ENCODE measurements at regions not wholly inside any gene's neighbourhood (a gene's known extent, or its start where the extent isn't known, plus 50 kb on each side); places are given as distances from the start of the nearest gene placed in this dataset.

GRCh38 chr15:39078026-39078425, 502.9 kb upstream of the THBS1 start:
- TF ChIP-seq, protein P1, sequence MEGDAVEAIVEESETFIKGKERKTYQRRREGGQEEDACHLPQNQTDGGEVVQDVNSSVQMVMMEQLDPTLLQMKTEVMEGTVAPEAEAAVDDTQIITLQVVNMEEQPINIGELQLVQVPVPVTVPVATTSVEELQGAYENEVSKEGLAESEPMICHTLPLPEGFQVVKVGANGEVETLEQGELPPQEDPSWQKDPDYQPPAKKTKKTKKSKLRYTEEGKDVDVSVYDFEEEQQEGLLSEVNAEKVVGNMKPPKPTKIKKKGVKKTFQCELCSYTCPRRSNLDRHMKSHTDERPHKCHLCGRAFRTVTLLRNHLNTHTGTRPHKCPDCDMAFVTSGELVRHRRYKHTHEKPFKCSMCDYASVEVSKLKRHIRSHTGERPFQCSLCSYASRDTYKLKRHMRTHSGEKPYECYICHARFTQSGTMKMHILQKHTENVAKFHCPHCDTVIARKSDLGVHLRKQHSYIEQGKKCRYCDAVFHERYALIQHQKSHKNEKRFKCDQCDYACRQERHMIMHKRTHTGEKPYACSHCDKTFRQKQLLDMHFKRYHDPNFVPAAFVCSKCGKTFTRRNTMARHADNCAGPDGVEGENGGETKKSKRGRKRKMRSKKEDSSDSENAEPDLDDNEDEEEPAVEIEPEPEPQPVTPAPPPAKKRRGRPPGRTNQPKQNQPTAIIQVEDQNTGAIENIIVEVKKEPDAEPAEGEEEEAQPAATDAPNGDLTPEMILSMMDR (IDR thresholded peaks at IDR 0.05), result no peak
- Histone ChIP-seq H3K27me3 (ENCODE audit: control insufficient read depth in 2 of 2, insufficient read depth in 2 of 2, low read length in 2 of 2) (no peaks in the 10 kb centered on the region), H3K27ac (ENCODE audit: low read depth in 1 of 2, low read length in 2 of 2) (no peak overlapping the region), H3K4me3 (replicated peaks in 1 of 3; ENCODE audit: low read depth in 2 of 3, low read length in 3 of 3) (no peak overlapping the region), H3K4me2 (replicated peaks; ENCODE audit: extremely low read depth, low read length, poor library complexity, severe bottlenecking) (no peak overlapping the region), H3K79me2 (ENCODE audit: insufficient read depth, low read length) (no peaks in the 10 kb centered on the region), H3K9me3 (replicated peaks in 1 of 2; ENCODE audit: control insufficient read depth in 1 of 2, insufficient read depth in 1 of 2, low read length in 2 of 2) (no peaks in the 10 kb centered on the region), H3K4me1 (ENCODE audit: control insufficient read depth in 1 of 2, insufficient read depth in 2 of 2, low read length in 2 of 2) (peaks cover 4 to 7% of the 10 kb centered on the region in 2 donors), H3K36me3 (replicated peaks in 1 of 2; ENCODE audit: control insufficient read depth in 1 of 2, insufficient read depth in 2 of 2, low read length in 2 of 2) (no peaks in the 10 kb centered on the region), H4K20me1 (ENCODE audit: insufficient read depth, low read length) (no peaks in the 10 kb centered on the region), H2AFZ (ENCODE audit: insufficient read depth, low read depth, low read length, poor library complexity, severe bottlenecking) (no peak overlapping the region), H3K9ac (ENCODE audit: insufficient read depth, low read length, poor library complexity, severe bottlenecking) (no peak overlapping the region)
- peaks cover 1 to 4% (median 2%) of the 10 kb centered on the region in 3 donors for H3K27me3 Mint-ChIP-seq (ENCODE audit: low read depth in 3 of 3)
- H3K27ac Mint-ChIP-seq, result peak overlapping the region in 1 of 7 donors; percentile 15
- no peak overlapping the region for H3K4me3 Mint-ChIP-seq
- peaks cover 0 to 2% (median 0%) of the 10 kb centered on the region in 7 donors for H3K9me3 Mint-ChIP-seq
- WGBS (ENCODE audit: insufficient coverage), result 100% methylated on average over 2 of the region's 3 CpGs
- H3K4me1 Mint-ChIP-seq, result peaks cover 17% of the 10 kb centered on the region
- intact Hi-C loops (cut with micrococcal nuclease), result no loop called here
- no peak for DNase-seq
- H3K36me3 Mint-ChIP-seq, result no peaks in the 10 kb centered on the region

- Mint-ChIP-seq H3K27ac (no peak overlapping the region), H3K9me3 (peaks cover 0 to 2% (median 0%) of the 10 kb centered on the region in 7 donors), H3K4me1 (peaks cover 30% of the 10 kb centered on the region), H3K27me3 (ENCODE audit: low read depth in 3 of 3) (peaks cover 1 to 5% (median 2%) of the 10 kb centered on the region in 3 donors), H3K36me3 (no peaks in the 10 kb centered on the region), H3K4me3 (no peak overlapping the region)
- peaks cover 15 to 17% of the 10 kb centered on the region in 2 donors for H3K4me1 ChIP-seq (ENCODE audit: control insufficient read depth in 1 of 2, insufficient read depth in 2 of 2, low read length in 2 of 2)
- intact Hi-C loops (cut with micrococcal nuclease), result no loop called here
- DNase-seq, result no peak
- no peak overlapping the region for H3K27ac ChIP-seq (ENCODE audit: low read depth in 1 of 2, low read length in 2 of 2)
- H3K4me2 ChIP-seq (replicated peaks; ENCODE audit: extremely low read depth, low read length, poor library complexity, severe bottlenecking), result no peak overlapping the region
- WGBS (ENCODE audit: insufficient coverage), result 80% methylated on average over 2 of the region's 6 CpGs
- no peak overlapping the region for H3K9ac ChIP-seq (ENCODE audit: insufficient read depth, low read length, poor library complexity, severe bottlenecking)
- H3K36me3 ChIP-seq (replicated peaks in 1 of 2; ENCODE audit: control insufficient read depth in 1 of 2, insufficient read depth in 2 of 2, low read length in 2 of 2), result no peaks in the 10 kb centered on the region
- no peaks in the 10 kb centered on the region for H4K20me1 ChIP-seq (ENCODE audit: insufficient read depth, low read length)
- H3K79me2 ChIP-seq (ENCODE audit: insufficient read depth, low read length), result no peaks in the 10 kb centered on the region
- no peak overlapping the region for H3K4me3 ChIP-seq (replicated peaks in 1 of 3; ENCODE audit: low read depth in 2 of 3, low read length in 3 of 3)
- TF ChIP-seq, protein P1 (IDR thresholded peaks at IDR 0.05), result no peak
- H3K27me3 ChIP-seq (ENCODE audit: control insufficient read depth in 2 of 2, insufficient read depth in 2 of 2, low read length in 2 of 2), result no peaks in the 10 kb centered on the region
- H3K9me3 ChIP-seq (replicated peaks in 1 of 2; ENCODE audit: control insufficient read depth in 1 of 2, insufficient read depth in 1 of 2, low read length in 2 of 2), result no peaks in the 10 kb centered on the region
- H2AFZ ChIP-seq (ENCODE audit: insufficient read depth, low read depth, low read length, poor library complexity, severe bottlenecking), result no peak overlapping the region
Measured at GRCh38 chr15:39079296-39079847, 501.5 kb upstream of the THBS1 start.
